Prostate gland (tissue), 2 donors: ENCODE measurements at regions not wholly inside any gene's neighbourhood (a gene's known extent, or its start where the extent isn't known, plus 50 kb on each side); places are given as distances from the start of the nearest gene placed in this dataset.

Experiments used
- DNase-seq: peaks from one replicate; pipeline ENCODE4 v3.0.0-alpha.2; 2019; ENCODE audit warnings: low spot score
- H3K27ac ChIP-seq, 2 donors: fragments of 200-600 bp; sonication (generic); 2 replicates each; pipeline ENCODE4 v1.5.1; 2017 to 2019
- H3K27me3 ChIP-seq: fragments of 200-600 bp; sonication (generic); replicated peaks from 2 replicates; pipeline ENCODE4 v1.5.1; 2019; ENCODE audit not compliant: insufficient read depth
- H3K36me3 ChIP-seq, 2 donors: fragments of 200-600 bp; sonication (generic); 1 replicate in 1 of 2; 2 replicates in 1 of 2; pipeline versions ENCODE4 v1.5.1 to v1.8.1; 2017 to 2019
- H3K4me1 ChIP-seq: fragments of 200-600 bp; sonication (generic); replicated peaks from 2 replicates; pipeline ENCODE4 v1.5.1; 2019
- H3K4me3 ChIP-seq, 2 donors: fragments of 200-600 bp; sonication (generic); 2 replicates each; pipeline ENCODE4 v1.5.1; 2017 to 2019
- H3K9me3 ChIP-seq: fragments of 200-600 bp; sonication (generic); 2 replicates; pipeline ENCODE4 v1.5.1; 2017
- CTCF ChIP-seq, 4 experiments: fragments of 200-600 bp in 2 of 4; fragments of 450-650 bp in 2 of 4; sonication (generic) in 2 of 4; IDR thresholded peaks; 1 replicate in 3 of 4; 2 replicates in 1 of 4; pipeline ENCODE4 v1.5.1; 2016 to 2019; ENCODE audit warnings: antibody characterized with exemption in 4 of 4, mild to moderate bottlenecking in 2 of 4, moderate library complexity in 2 of 4
- POLR2A ChIP-seq: fragments of 450-650 bp; IDR thresholded peaks from one replicate; pipeline ENCODE4 v1.6.1; 2016; ENCODE audit warnings: antibody characterized with exemption, mild to moderate bottlenecking
- POLR2AphosphoS5 ChIP-seq: sonication (generic); formaldehyde crosslinking; IDR thresholded peaks from one replicate; pipeline ENCODE4 v1.6.1; 2017; ENCODE audit warnings: antibody characterized with exemption
- WGBS: methylation state at CpG from one replicate; pipeline ENCODE4 v1.1.5; 2018; 5-methylcytosine and 5-hydroxymethylcytosine counted together
- intact Hi-C: fragments of 100-400 bp; cut with DNase I; formaldehyde crosslinking; loops from one replicate; pipeline ENCODE4 v1.14.2; 2022

- Histone ChIP-seq H3K4me1 (no peaks in the 10 kb centered on the region), H3K27ac (no peak overlapping the region), H3K36me3 (no peaks in the 10 kb centered on the region), H3K27me3 (no peaks in the 10 kb centered on the region), H3K9me3 (no peaks in the 10 kb centered on the region), H3K4me3 (no peak overlapping the region)
- intact Hi-C loops = no loop called here
- no peak for TF ChIP-seq POLR2AphosphoS5
- TF ChIP-seq POLR2A = no peak
- no peak for TF ChIP-seq CTCF (IDR thresholded peaks at IDR 0.05)
- no peak for DNase-seq
- 67% methylated on average over 7 of the region's 7 CpGs for WGBS
These were observed 97.3 kb upstream of the STXBP5 start for GRCh38 chr6:147106759-147107401.

- no peak overlapping the region for H3K27ac ChIP-seq
- H3K27me3 ChIP-seq = no peaks in the 10 kb centered on the region
- H3K4me1 ChIP-seq = no peaks in the 10 kb centered on the region
- no peak for DNase-seq
- no peak for TF ChIP-seq CTCF (IDR thresholded peaks at IDR 0.05)
- no peak for TF ChIP-seq POLR2AphosphoS5
- TF ChIP-seq POLR2A = no peak
- intact Hi-C loops = no loop called here
- no peak overlapping the region for H3K4me3 ChIP-seq
- no peaks in the 10 kb centered on the region for H3K36me3 ChIP-seq
- no peaks in the 10 kb centered on the region for H3K9me3 ChIP-seq
- WGBS = 64% methylated on average over 2 of the region's 2 CpGs
These were observed 95.8 kb upstream of the STXBP5 start for GRCh38 chr6:147108259-147108910.

GRCh38 chr6:147109707-147110106 is 94.5 kb upstream of the STXBP5 start:
- 93% methylated on average over 4 of the region's 4 CpGs for WGBS

GRCh38 chr6:147116056-147116455 is 88.2 kb upstream of the STXBP5 start:
- DNase-seq = no peak
- intact Hi-C loops = no loop called here
- 61% methylated on average over 4 of the region's 4 CpGs for WGBS

More at GRCh38 chr6:147109707-147110106, 94.5 kb upstream of the STXBP5 start:
- no peaks in the 10 kb centered on the region for H3K36me3 ChIP-seq
- no peak for DNase-seq
- H3K9me3 ChIP-seq = no peaks in the 10 kb centered on the region
- TF ChIP-seq POLR2A (no peak), CTCF (IDR thresholded peaks at IDR 0.05) (no peak), POLR2AphosphoS5 (no peak)
- H3K27me3 ChIP-seq = no peaks in the 10 kb centered on the region
- H3K4me3 ChIP-seq = no peak overlapping the region
- no peaks in the 10 kb centered on the region for H3K4me1 ChIP-seq
- H3K27ac ChIP-seq = no peak overlapping the region
- intact Hi-C loops = no loop called here

More at GRCh38 chr6:147116056-147116455, 88.2 kb upstream of the STXBP5 start:
- H3K9me3 ChIP-seq = no peaks in the 10 kb centered on the region
- no peak overlapping the region for H3K4me3 ChIP-seq
- H3K4me1 ChIP-seq = no peaks in the 10 kb centered on the region
- TF ChIP-seq POLR2AphosphoS5 (no peak), POLR2A (no peak), CTCF (IDR thresholded peaks at IDR 0.05) (no peak)
- H3K27ac ChIP-seq = no peak overlapping the region
- no peaks in the 10 kb centered on the region for H3K27me3 ChIP-seq
- H3K36me3 ChIP-seq = no peaks in the 10 kb centered on the region
